ENCODE measurements at regions not wholly inside any gene's neighbourhood (a gene's known extent, or its start where the extent isn't known, plus 50 kb on each side); places are given as distances from the start of the nearest gene placed in this dataset.

GRCh38 chr4:38320833-38321232 lies 343.2 kb upstream of the KLF3 start:
- no peaks in the 10 kb centered on the region for H3K36me3 ChIP-seq
- H3K4me1 ChIP-seq = peaks cover 10 to 31% (median 18%) of the 10 kb centered on the region in 4 donors
- peak overlapping the region in 2 of 4 donors; percentile 87 to 90 for H3K27ac ChIP-seq
- in situ Hi-C loops (cut with MboI; ENCODE audit: low pct_ligation_motif_present in 1 of 4, low pct_unique_long_range_greater_than_20kb in 1 of 4, low sequenced_read_pairs in 3 of 4) = loop anchor here in 2 of 4 donors (10.0 to 25.0 kb wide), 2 partner anchors 259 to 354 kb away; no protein-coding TSS in a partner anchor
- DNase-seq = no peak
- H3K9me3 ChIP-seq = no peaks in the 10 kb centered on the region
- no peaks in the 10 kb centered on the region for H3K27me3 ChIP-seq
- intact Hi-C loops (cut with DNase I; ENCODE audit: low total_unique reads) = loop anchor here (1.0 kb wide), 1 partner anchor 342 kb away; no protein-coding TSS in a partner anchor
- WGBS, 2 donors (ENCODE audit: low coverage in 1 of 2) = 69 to 73% methylated on average over 4 of the region's 4 CpGs
- TF ChIP-seq EP300 (IDR thresholded peaks at IDR 0.05; ENCODE audit: low read depth) (no peak), CTCF (IDR thresholded peaks at IDR 0.05) (no peak), POLR2A (IDR thresholded peaks at IDR 0.05) (no peak)
- no peak overlapping the region for H3K4me3 ChIP-seq

- Histone ChIP-seq H3K27me3 (no peaks in the 10 kb centered on the region), H3K4me3 (no peak overlapping the region), H3K9me3 (no peaks in the 10 kb centered on the region), H3K4me1 (peaks cover 10 to 28% (median 18%) of the 10 kb centered on the region in 4 donors), H3K36me3 (no peaks in the 10 kb centered on the region), H3K27ac (no peak overlapping the region)
- TF ChIP-seq CTCF (IDR thresholded peaks at IDR 0.05) = no peak
- no peak for TF ChIP-seq POLR2A (IDR thresholded peaks at IDR 0.05)
- TF ChIP-seq POLR2AphosphoS5 (IDR thresholded peaks at IDR 0.05) = no peak
- TF ChIP-seq EP300 (IDR thresholded peaks at IDR 0.05; ENCODE audit: low read depth) = no peak
- WGBS, 2 donors (ENCODE audit: low coverage in 1 of 2) = 42% methylated on average over 4 of the region's 4 CpGs; no CpG with 5 or more reads in 1 of the 2 donors
- DNase-seq = no peak
- intact Hi-C loops (cut with DNase I; ENCODE audit: low total_unique reads) (no loop called here), in situ Hi-C loops (cut with MboI; ENCODE audit: low pct_ligation_motif_present in 1 of 4, low pct_unique_long_range_greater_than_20kb in 1 of 4, low sequenced_read_pairs in 3 of 4) (loop anchor here in 2 of 4 donors (10.0 to 25.0 kb wide), 2 partner anchors 260 to 352 kb away; no protein-coding TSS in a partner anchor)
Measured at GRCh38 chr4:38322714-38323113, 341.3 kb upstream of the KLF3 start.

- H3K4me1 ChIP-seq = peaks cover 10 to 26% (median 17%) of the 10 kb centered on the region in 4 donors
- H3K4me3 ChIP-seq = no peak overlapping the region
- in situ Hi-C loops (cut with MboI; ENCODE audit: low pct_ligation_motif_present in 1 of 4, low pct_unique_long_range_greater_than_20kb in 1 of 4, low sequenced_read_pairs in 3 of 4) (loop anchor here in 2 of 4 donors (10.0 to 25.0 kb wide), 2 partner anchors 261 to 352 kb away; no protein-coding TSS in a partner anchor), intact Hi-C loops (cut with DNase I; ENCODE audit: low total_unique reads) (no loop called here)
- no peaks in the 10 kb centered on the region for H3K36me3 ChIP-seq
- WGBS, 2 donors (ENCODE audit: low coverage in 1 of 2) = 50 to 67% methylated on average over 2 to 4 of the region's 4 CpGs
- no peak for DNase-seq
- H3K27ac ChIP-seq = no peak overlapping the region
- H3K9me3 ChIP-seq = no peaks in the 10 kb centered on the region
- TF ChIP-seq EP300 (IDR thresholded peaks at IDR 0.05; ENCODE audit: low read depth) (no peak), POLR2A (IDR thresholded peaks at IDR 0.05) (no peak), POLR2AphosphoS5 (IDR thresholded peaks at IDR 0.05) (no peak), CTCF (IDR thresholded peaks at IDR 0.05) (no peak)
- no peaks in the 10 kb centered on the region for H3K27me3 ChIP-seq
Measured at GRCh38 chr4:38323141-38323641, 340.8 kb upstream of the KLF3 start.

GRCh38 chr4:38324861-38325628 lies 339.0 kb upstream of the KLF3 start:
- in situ Hi-C loops (cut with MboI; ENCODE audit: low pct_ligation_motif_present in 1 of 4, low pct_unique_long_range_greater_than_20kb in 1 of 4, low sequenced_read_pairs in 3 of 4) = loop anchor here in 2 of 4 donors (10.0 to 25.0 kb wide), 2 partner anchors 263 to 350 kb away; no protein-coding TSS in a partner anchor
- no peak for DNase-seq
- 96 to 100% methylated on average over 1 to 31 of the region's 31 CpGs for WGBS, 2 donors (ENCODE audit: low coverage in 1 of 2)
- TF ChIP-seq CTCF (IDR thresholded peaks at IDR 0.05) (no peak), POLR2AphosphoS5 (IDR thresholded peaks at IDR 0.05) (no peak), EP300 (IDR thresholded peaks at IDR 0.05; ENCODE audit: low read depth) (no peak), POLR2A (IDR thresholded peaks at IDR 0.05) (no peak)
- Histone ChIP-seq H3K4me3 (no peak overlapping the region), H3K27ac (no peak overlapping the region), H3K36me3 (no peaks in the 10 kb centered on the region), H3K27me3 (no peaks in the 10 kb centered on the region), H3K9me3 (no peaks in the 10 kb centered on the region), H3K4me1 (peaks cover 2 to 13% (median 3%) of the 10 kb centered on the region in 4 donors)
- intact Hi-C loops (cut with DNase I; ENCODE audit: low total_unique reads) = no loop called here
